Right lobe of liver (tissue), 6 donors: ENCODE measurements at regions not wholly inside any gene's neighbourhood (a gene's known extent, or its start where the extent isn't known, plus 50 kb on each side); places are given as distances from the start of the nearest gene placed in this dataset.

Experiments used
- ATAC-seq, 4 donors: fragments of 200-7000 bp; cut with Tn5 transposase; one replicate each; pipeline ENCODE4 v1.9.1; 2020; ENCODE audit warnings: mild to moderate bottlenecking in 4 of 4, moderate library complexity in 4 of 4
- DNase-seq, 3 donors: peaks; one replicate each; pipeline ENCODE4 v3.0.0-alpha.2; 2020
- H3K27ac ChIP-seq, 3 donors: fragments of 200-600 bp; one replicate each; pipeline ENCODE4 v1.8.0; 2022
- H3K27me3 ChIP-seq, 2 donors: fragments of 200-600 bp; one replicate each; pipeline ENCODE4 v1.8.0; 2022
- H3K36me3 ChIP-seq, 4 donors: fragments of 200-600 bp; sonication (generic) in 1 of 4; one replicate each; pipeline versions ENCODE4 v1.5.1 to v1.8.0; 2017 to 2022; ENCODE audit warnings: control low read depth in 1 of 4
- H3K4me1 ChIP-seq, 4 donors: fragments of 200-600 bp; sonication (generic) in 1 of 4; one replicate each; pipeline versions ENCODE4 v1.5.1 to v1.8.0; 2017 to 2022; ENCODE audit warnings: control low read depth in 1 of 4
- H3K4me3 ChIP-seq, 3 donors: fragments of 200-600 bp; one replicate each; pipeline ENCODE4 v1.8.0; 2022
- H3K9me3 ChIP-seq, 4 donors: fragments of 200-600 bp; sonication (generic) in 1 of 4; one replicate each; pipeline versions ENCODE4 v1.5.1 to v1.8.0; 2017 to 2022; ENCODE audit warnings: control low read depth in 1 of 4
- POLR2A ChIP-seq: fragments of 450-650 bp; IDR thresholded peaks from one replicate; pipeline ENCODE4 v1.6.1; 2017; ENCODE audit warnings: antibody characterized with exemption, mild to moderate bottlenecking
- WGBS: methylation state at CpG from one replicate; pipeline ENCODE4 v1.1.6; 2018; ENCODE audit warnings: low coverage, low lambda C conversion rate; ENCODE audit not compliant: insufficient coverage; ENCODE audit errors: missing lambda C conversion rate; 5-methylcytosine and 5-hydroxymethylcytosine counted together
- intact Hi-C, 2 donors: fragments of 100-400 bp; cut with DNase I; formaldehyde crosslinking; loops; one replicate each; pipeline versions ENCODE4 v1.11.2 to v1.14.1; 2022
- TF ChIP-seq, protein P1 (sequence below), 4 donors: fragments of 200-600 bp in 3 of 4; fragments of 450-650 bp in 1 of 4; IDR thresholded peaks; one replicate each; pipeline versions ENCODE4 v1.5.1 to v1.8.0; 2016 to 2022; ENCODE audit warnings: antibody characterized with exemption in 4 of 4, mild to moderate bottlenecking in 2 of 4
- donor health status: DM: no; HTN: yes; CAD: no.
- donor health status: DM: no; HTN: no; CAD: no.
- donor health status: DM: no; HTN: no; CAD: no.
- donor health status: DM: no; HTN: yes; CAD: no.
- donor health status: DM: no; HTN: yes; CAD: no.

DNA sequence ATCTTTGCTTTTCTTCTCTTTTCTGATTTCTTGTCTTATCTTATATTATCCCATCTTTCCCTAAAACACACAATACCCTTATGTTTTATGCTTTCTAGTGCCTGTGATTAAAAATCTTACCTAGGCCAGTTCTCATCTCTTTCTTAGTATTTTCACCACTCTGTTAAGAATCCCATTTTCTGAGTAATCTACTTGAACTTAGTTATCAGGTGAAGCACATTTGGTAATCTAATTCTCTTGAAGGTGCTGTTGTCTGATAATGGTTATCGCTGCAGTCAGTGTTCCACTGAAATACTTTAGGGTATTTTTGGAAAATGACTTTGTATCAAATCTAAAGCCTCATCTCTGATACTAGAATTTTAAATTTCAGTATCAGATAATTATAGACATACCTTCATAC, 192.5 kb upstream of the MAN1A1 start:
- no peak for DNase-seq
- no peak overlapping the region for H3K27ac ChIP-seq
- WGBS: 95% methylated on average over 1 of the region's 1 CpG

DNA sequence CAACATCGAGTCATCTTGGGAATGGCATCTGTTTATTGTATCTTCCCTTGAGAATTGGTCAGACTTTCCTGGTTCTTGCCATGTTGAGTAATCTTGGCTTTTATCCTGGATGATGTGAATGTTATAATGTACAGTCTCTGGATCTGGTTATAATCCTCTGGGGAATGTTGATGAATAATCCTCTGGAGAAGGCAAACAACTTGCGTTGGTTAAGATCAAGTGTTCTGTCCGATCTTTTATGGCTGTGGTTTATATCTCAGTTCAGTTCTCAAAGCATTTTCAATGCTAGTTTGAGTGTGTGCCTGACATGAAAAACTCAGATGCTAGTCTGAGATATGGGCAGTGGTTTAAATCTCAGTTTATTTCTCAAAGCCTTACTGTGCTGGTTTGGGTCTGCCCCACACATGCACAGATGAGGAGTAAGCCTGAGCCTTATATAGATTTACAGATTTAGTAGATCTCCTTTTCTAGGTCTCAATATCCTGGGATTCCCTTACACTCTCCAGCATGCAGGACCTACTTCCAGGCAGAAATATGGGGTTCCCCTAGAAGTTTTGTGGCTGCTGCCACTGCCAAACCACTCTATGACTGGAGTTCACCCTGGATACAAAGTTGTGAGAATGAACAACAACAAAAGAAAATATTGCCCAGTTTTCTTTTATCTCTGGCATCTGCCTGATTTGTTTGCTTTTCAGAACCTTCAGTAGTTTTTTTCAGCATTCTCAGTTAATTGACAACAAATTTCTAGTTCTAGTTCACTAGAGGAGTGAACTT, 191.8 kb upstream of the MAN1A1 start:
- Histone ChIP-seq H3K4me1 (no peaks in the 10 kb centered on the region), H3K36me3 (no peaks in the 10 kb centered on the region), H3K27ac (no peak overlapping the region), H3K9me3 (no peaks in the 10 kb centered on the region), H3K4me3 (no peak overlapping the region), H3K27me3 (no peaks in the 10 kb centered on the region)
- no peak for ATAC-seq
- TF ChIP-seq POLR2A: no peak
- TF ChIP-seq, protein P1, sequence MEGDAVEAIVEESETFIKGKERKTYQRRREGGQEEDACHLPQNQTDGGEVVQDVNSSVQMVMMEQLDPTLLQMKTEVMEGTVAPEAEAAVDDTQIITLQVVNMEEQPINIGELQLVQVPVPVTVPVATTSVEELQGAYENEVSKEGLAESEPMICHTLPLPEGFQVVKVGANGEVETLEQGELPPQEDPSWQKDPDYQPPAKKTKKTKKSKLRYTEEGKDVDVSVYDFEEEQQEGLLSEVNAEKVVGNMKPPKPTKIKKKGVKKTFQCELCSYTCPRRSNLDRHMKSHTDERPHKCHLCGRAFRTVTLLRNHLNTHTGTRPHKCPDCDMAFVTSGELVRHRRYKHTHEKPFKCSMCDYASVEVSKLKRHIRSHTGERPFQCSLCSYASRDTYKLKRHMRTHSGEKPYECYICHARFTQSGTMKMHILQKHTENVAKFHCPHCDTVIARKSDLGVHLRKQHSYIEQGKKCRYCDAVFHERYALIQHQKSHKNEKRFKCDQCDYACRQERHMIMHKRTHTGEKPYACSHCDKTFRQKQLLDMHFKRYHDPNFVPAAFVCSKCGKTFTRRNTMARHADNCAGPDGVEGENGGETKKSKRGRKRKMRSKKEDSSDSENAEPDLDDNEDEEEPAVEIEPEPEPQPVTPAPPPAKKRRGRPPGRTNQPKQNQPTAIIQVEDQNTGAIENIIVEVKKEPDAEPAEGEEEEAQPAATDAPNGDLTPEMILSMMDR (IDR thresholded peaks at IDR 0.05): no peak
- no peak for DNase-seq
- intact Hi-C loops: no loop called here
- WGBS: 61% methylated on average over 3 of the region's 3 CpGs

More for the DNA sequence above, 192.5 kb upstream of the MAN1A1 start:
- ATAC-seq: no peak
- intact Hi-C loops: no loop called here
- H3K27me3 ChIP-seq: no peaks in the 10 kb centered on the region
- H3K9me3 ChIP-seq: no peaks in the 10 kb centered on the region
- H3K4me3 ChIP-seq: no peak overlapping the region
- H3K36me3 ChIP-seq: no peaks in the 10 kb centered on the region
- TF ChIP-seq, protein P1 (IDR thresholded peaks at IDR 0.05): no peak
- TF ChIP-seq POLR2A: no peak
- H3K4me1 ChIP-seq: no peaks in the 10 kb centered on the region

DNA sequence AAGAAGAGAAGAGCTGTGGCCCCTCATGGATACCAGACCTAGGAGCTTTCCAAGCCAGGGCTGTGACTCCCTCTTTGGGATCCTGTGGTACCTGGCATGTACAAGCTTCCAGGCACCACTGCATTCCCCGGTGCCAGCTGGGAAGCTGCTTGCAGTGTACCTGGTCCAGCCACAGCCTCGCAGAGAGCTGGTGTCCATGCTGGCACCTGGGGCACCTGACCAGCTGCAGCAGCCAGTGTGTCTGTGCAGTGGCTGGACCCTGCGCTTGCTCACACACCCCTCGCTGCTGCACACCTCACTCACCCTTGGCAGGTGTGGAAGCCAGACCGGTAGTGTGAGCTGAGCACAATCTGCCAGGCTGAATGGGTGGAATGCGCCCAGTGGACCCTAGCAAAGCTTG, 190.9 kb upstream of the MAN1A1 start:
- H3K4me3 ChIP-seq: no peak overlapping the region
- DNase-seq (no peak), ATAC-seq (peak in 1 of 4 donors; percentile 33)
- H3K27me3 ChIP-seq: no peaks in the 10 kb centered on the region
- intact Hi-C loops: no loop called here
- no peak overlapping the region for H3K27ac ChIP-seq
- no peak for TF ChIP-seq POLR2A
- TF ChIP-seq, protein P1 (IDR thresholded peaks at IDR 0.05): no peak
- H3K4me1 ChIP-seq: no peaks in the 10 kb centered on the region
- H3K9me3 ChIP-seq: no peaks in the 10 kb centered on the region
- no CpG with 5 or more reads among the region's 6 CpGs for WGBS
- no peaks in the 10 kb centered on the region for H3K36me3 ChIP-seq

DNA sequence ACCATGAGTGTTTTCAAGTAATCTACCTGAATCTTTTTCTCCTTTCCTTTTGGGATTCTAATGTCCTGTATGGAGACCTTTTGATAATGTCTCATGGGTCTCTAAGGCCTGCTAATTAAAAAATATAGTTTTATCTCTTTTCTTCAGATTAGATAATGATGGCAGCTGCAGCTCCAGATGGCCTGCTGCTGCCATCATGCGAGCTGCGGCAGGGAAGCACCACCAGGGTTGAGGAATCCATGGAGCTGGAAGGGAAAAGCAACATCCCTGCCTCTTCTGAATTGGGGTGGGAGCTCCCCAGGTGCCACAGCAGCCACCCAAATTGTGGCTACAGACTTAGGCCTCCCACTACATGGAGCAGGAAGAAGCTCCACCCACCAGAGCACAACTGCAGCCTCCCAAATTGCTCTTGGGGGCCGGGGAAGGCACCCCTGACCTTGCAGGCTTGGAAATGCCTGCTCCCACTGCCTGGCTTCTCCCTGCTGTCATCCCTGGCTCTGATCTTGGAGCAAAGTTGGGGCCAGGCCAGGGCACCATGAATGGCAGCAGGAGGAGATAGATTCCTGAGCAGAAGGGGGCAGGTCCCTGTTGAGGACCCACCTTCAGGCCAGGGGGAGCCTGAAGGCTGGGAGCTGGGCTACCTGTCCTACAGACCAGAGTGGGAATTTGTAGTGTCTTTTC, 189.6 kb upstream of the MAN1A1 start:
- ATAC-seq: no peak
- TF ChIP-seq POLR2A: no peak
- TF ChIP-seq, protein P1 (IDR thresholded peaks at IDR 0.05): no peak
- no peaks in the 10 kb centered on the region for H3K4me1 ChIP-seq
- no peaks in the 10 kb centered on the region for H3K36me3 ChIP-seq
- intact Hi-C loops: no loop called here
- H3K27me3 ChIP-seq: no peaks in the 10 kb centered on the region
- no peaks in the 10 kb centered on the region for H3K9me3 ChIP-seq
- H3K27ac ChIP-seq: no peak overlapping the region
- WGBS: 80% methylated on average over 1 of the region's 3 CpGs
- H3K4me3 ChIP-seq: no peak overlapping the region
- no peak for DNase-seq
